ENCODE measurements at regions not wholly inside any gene's neighbourhood (a gene's known extent, or its start where the extent isn't known, plus 50 kb on each side); places are given as distances from the start of the nearest gene placed in this dataset.

DNA sequence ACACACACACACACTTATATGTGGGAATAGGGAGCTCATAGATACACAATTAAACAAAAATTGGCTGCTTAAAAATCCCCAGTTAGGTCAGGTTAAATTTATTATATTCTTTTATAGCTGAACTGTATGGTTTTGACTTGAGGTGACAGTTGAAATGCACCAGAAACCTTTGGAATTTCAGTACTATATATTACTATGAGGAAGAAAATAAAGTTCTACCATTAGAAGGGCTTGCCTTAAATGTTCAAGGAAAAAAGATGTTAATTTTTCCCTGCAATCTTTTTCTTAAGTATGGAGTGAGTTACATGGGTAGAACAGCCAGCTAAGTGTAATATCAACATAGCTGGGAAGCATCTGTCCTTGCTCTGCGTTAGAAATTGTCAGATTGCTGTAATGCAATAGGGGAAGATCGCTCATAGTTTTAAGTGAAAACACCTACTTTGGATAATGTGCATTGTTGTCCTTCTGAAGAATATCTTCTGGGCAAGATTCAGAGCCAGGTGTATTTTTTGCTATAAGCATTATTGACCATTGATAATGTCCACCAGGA, 415.8 kb upstream of the MKI67 start:
- Mint-ChIP-seq H3K9me3 (no peaks in the 10 kb centered on the region), H3K27me3 (ENCODE audit: low read depth) (peaks cover 51% of the 10 kb centered on the region), H3K4me3 (peak overlapping the region in 1 of 3 experiments; percentile 79), H3K4me1 (peaks cover 62% of the 10 kb centered on the region), H3K27ac (peak overlapping the region; percentile 79 to 93 (median 92)), H3K36me3 (ENCODE audit: low read depth) (no peaks in the 10 kb centered on the region)
- TF ChIP-seq, protein P1, sequence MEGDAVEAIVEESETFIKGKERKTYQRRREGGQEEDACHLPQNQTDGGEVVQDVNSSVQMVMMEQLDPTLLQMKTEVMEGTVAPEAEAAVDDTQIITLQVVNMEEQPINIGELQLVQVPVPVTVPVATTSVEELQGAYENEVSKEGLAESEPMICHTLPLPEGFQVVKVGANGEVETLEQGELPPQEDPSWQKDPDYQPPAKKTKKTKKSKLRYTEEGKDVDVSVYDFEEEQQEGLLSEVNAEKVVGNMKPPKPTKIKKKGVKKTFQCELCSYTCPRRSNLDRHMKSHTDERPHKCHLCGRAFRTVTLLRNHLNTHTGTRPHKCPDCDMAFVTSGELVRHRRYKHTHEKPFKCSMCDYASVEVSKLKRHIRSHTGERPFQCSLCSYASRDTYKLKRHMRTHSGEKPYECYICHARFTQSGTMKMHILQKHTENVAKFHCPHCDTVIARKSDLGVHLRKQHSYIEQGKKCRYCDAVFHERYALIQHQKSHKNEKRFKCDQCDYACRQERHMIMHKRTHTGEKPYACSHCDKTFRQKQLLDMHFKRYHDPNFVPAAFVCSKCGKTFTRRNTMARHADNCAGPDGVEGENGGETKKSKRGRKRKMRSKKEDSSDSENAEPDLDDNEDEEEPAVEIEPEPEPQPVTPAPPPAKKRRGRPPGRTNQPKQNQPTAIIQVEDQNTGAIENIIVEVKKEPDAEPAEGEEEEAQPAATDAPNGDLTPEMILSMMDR (IDR thresholded peaks at IDR 0.05; ENCODE audit: unreplicated experiment in 3 of 3) = no peak

DNA sequence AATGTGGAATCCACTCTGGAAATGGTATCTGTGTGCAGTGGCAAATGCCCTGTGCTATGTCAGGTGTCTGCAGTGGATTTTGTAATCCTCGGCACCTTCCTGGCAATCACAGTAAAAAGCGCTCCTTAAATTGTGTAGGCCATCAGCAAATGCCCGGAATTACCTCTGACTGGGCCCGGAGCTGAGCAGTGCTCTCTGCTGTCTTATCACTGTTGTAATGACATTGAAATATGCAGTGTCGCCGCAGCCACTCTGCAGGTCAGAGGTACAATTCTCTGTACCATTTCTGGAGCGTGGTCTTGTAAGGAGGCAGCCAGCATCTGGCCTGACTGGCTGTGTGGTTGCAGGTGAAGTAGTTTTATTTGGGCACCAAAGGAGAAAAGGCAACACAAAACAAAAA, 416.4 kb upstream of the MKI67 start:
- TF ChIP-seq, protein P1 (IDR thresholded peaks at IDR 0.05; ENCODE audit: unreplicated experiment in 3 of 3) = no peak
- Mint-ChIP-seq H3K36me3 (ENCODE audit: low read depth) (no peaks in the 10 kb centered on the region), H3K4me3 (no peak overlapping the region), H3K4me1 (peaks cover 62% of the 10 kb centered on the region), H3K27ac (peak overlapping the region in 2 of 3 experiments; percentile 47 to 59), H3K9me3 (no peaks in the 10 kb centered on the region), H3K27me3 (ENCODE audit: low read depth) (peaks cover 53% of the 10 kb centered on the region)

DNA sequence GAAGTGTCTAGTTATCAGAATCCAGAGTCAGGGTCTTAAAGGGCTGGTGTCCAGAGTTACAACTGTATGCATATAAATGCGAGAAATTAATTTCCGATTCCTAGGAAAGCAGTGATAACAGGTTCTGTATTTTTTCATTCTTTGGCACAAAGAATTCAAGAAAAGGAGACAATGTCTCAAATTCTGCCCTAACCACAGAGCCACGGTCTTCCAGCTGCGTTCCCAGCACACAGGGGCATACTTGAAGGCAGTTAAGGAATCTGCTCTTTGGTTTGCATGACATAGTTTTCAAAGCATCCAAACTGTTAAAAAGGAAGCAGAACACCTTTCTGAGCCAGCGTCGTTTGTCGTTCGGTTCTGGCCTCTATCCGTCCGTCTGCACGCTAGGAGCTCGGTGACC, 416.9 kb upstream of the MKI67 start:
- Mint-ChIP-seq H3K4me3 (no peak overlapping the region), H3K27me3 (ENCODE audit: low read depth) (peaks cover 57% of the 10 kb centered on the region), H3K36me3 (ENCODE audit: low read depth) (no peaks in the 10 kb centered on the region), H3K27ac (peak overlapping the region in 2 of 3 experiments; percentile 47 to 59), H3K9me3 (no peaks in the 10 kb centered on the region), H3K4me1 (peaks cover 61% of the 10 kb centered on the region)
- TF ChIP-seq, protein P1 (IDR thresholded peaks at IDR 0.05; ENCODE audit: unreplicated experiment in 3 of 3) = no peak

DNA sequence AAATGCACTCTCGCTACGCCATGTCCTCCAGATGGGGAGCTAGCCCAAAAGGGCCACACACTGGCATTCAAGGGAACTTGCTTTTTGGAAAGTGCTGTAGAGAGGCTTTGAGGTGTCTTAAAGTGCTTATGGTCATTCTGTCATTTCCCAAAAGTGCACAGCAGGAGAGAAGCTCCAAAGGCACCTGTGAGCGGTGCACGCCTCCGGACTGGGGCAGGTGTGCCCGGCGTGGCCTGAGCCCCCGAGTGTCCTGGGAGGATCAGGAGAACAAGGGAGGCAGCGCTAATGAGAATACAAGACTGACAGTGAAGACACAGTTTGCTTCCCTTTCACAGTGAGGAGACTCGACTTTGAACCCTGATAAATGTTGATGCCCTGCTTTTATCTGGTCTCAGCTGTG, 419.0 kb upstream of the MKI67 start:
- H3K4me1 Mint-ChIP-seq = peaks cover 43% of the 10 kb centered on the region
- no peak overlapping the region for H3K4me3 Mint-ChIP-seq
- no peaks in the 10 kb centered on the region for H3K9me3 Mint-ChIP-seq
- H3K36me3 Mint-ChIP-seq (ENCODE audit: low read depth) = no peaks in the 10 kb centered on the region
- H3K27me3 Mint-ChIP-seq (ENCODE audit: low read depth) = peaks cover 51% of the 10 kb centered on the region
- no peak overlapping the region for H3K27ac Mint-ChIP-seq
- TF ChIP-seq, protein P1 (IDR thresholded peaks at IDR 0.05; ENCODE audit: unreplicated experiment in 3 of 3) = no peak

DNA sequence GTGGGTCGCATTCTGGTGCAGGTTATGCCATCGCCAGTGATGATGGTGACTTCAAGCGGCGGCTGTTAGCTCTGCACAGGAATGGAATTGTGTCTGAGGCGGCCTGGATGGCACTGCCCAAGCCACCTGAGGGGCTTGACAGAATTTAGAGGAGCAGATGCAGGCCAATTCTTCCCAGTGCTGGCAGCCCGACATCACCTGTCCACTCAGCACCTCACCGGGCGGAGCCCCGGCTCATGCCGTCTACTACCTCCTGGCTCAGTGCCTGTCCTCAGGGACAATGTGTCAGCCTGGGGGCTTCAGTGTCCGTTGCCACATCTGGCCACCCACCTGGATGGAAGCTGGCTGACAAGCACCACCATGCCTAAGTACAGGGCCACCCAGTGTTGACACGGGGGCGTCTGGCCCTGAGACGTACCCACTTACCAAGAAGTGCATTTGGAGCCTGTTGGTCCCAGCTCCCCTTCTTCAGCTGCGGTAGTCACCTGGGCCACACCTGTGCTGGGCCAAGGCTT, 420.5 kb upstream of the MKI67 start:
- H3K4me1 Mint-ChIP-seq = peaks cover 30% of the 10 kb centered on the region
- peaks cover 44% of the 10 kb centered on the region for H3K27me3 Mint-ChIP-seq (ENCODE audit: low read depth)
- no peak overlapping the region for H3K4me3 Mint-ChIP-seq
- no peak overlapping the region for H3K27ac Mint-ChIP-seq
- H3K9me3 Mint-ChIP-seq = no peaks in the 10 kb centered on the region
- H3K36me3 Mint-ChIP-seq (ENCODE audit: low read depth) = no peaks in the 10 kb centered on the region
- TF ChIP-seq, protein P1 (IDR thresholded peaks at IDR 0.05; ENCODE audit: unreplicated experiment in 3 of 3) = no peak

DNA sequence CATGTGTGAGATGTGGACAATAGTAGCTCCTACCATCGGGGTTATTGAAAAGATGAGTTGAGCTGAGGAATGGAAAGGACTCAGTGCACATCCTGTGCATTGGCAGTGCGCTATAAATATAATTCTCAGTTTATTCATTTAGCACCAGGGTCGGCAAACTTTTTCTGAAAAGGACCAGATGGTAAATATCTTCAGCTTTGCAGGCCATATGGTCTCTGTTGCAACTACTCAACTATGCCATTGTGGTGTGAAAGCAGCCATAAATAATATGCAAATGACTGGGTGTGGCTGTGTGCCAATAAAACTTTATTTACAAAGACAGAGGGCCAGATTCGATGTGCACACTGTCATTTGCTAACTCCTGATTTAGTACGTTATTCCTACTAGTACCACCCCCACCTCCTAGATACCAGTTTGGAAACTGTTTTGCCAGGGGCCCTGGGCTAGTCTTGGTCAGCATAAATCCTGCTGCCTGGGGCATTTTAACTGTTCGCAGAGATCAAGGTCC, 422.9 kb upstream of the MKI67 start:
- Mint-ChIP-seq H3K4me1 (peaks cover 8% of the 10 kb centered on the region), H3K27ac (no peak overlapping the region), H3K4me3 (no peak overlapping the region), H3K27me3 (ENCODE audit: low read depth) (peaks cover 35% of the 10 kb centered on the region), H3K9me3 (peaks cover 7% of the 10 kb centered on the region), H3K36me3 (ENCODE audit: low read depth) (no peaks in the 10 kb centered on the region)
- TF ChIP-seq, protein P1 (IDR thresholded peaks at IDR 0.05; ENCODE audit: unreplicated experiment in 3 of 3) = no peak
